GM06990 (cell line): ENCODE measurements at regions not wholly inside any gene's neighbourhood (a gene's known extent, or its start where the extent isn't known, plus 50 kb on each side); places are given as distances from the start of the nearest gene placed in this dataset.

ENCODE experiments used
- DNase-seq: peaks from one replicate; pipeline ENCODE4 v3.0.0-alpha.2; 2011; ENCODE audit not compliant: insufficient read length; ENCODE audit errors: extremely low read depth
- H3K27me3 ChIP-seq: replicated peaks from 2 replicates; pipeline ENCODE4 v1.6.0; 2011; ENCODE audit warnings: low read length; ENCODE audit not compliant: control insufficient read depth, insufficient read depth
- H3K36me3 ChIP-seq: 2 replicates; pipeline ENCODE4 v1.5.1; 2011; ENCODE audit warnings: low read length; ENCODE audit not compliant: control insufficient read depth, insufficient read depth
- H3K4me3 ChIP-seq: replicated peaks from 2 replicates; pipeline ENCODE4 v1.5.1; 2011; ENCODE audit warnings: low read depth, mild to moderate bottlenecking, control low read depth, low read length
- TF ChIP-seq, protein P1 (sequence below): IDR thresholded peaks from 2 replicates; pipeline ENCODE4 v1.5.1; 2011; ENCODE audit warnings: low read length, control low read depth, mild to moderate bottlenecking, inconsistent platforms; ENCODE audit not compliant: insufficient read depth, poor library complexity, severe bottlenecking

DNA sequence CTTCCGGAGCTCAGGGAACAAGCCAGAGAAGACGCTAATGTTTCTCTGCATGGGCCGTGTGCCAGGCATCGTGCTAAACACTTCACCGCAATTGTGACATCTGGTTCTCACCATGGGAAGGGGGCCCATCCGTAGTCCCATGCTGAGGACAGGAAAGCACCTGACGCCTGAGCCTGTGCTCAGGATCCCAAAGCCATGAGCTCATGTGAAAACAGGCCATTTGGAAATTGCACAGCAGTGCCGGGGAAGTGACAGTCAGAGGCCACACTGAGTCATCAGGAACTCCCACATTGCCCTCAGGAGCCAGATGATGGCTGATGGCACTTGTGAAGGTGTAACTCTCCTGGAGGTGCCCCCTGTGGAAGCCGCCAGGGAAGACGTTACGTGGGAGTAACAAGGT is 141.0 kb downstream of the INHBB start:
- no peak overlapping the region for H3K4me3 ChIP-seq
- H3K27me3 ChIP-seq: peaks cover 1% of the 10 kb centered on the region
- no peaks in the 10 kb centered on the region for H3K36me3 ChIP-seq
- TF ChIP-seq, protein P1, sequence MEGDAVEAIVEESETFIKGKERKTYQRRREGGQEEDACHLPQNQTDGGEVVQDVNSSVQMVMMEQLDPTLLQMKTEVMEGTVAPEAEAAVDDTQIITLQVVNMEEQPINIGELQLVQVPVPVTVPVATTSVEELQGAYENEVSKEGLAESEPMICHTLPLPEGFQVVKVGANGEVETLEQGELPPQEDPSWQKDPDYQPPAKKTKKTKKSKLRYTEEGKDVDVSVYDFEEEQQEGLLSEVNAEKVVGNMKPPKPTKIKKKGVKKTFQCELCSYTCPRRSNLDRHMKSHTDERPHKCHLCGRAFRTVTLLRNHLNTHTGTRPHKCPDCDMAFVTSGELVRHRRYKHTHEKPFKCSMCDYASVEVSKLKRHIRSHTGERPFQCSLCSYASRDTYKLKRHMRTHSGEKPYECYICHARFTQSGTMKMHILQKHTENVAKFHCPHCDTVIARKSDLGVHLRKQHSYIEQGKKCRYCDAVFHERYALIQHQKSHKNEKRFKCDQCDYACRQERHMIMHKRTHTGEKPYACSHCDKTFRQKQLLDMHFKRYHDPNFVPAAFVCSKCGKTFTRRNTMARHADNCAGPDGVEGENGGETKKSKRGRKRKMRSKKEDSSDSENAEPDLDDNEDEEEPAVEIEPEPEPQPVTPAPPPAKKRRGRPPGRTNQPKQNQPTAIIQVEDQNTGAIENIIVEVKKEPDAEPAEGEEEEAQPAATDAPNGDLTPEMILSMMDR: no peak
- DNase-seq: no peak

DNA sequence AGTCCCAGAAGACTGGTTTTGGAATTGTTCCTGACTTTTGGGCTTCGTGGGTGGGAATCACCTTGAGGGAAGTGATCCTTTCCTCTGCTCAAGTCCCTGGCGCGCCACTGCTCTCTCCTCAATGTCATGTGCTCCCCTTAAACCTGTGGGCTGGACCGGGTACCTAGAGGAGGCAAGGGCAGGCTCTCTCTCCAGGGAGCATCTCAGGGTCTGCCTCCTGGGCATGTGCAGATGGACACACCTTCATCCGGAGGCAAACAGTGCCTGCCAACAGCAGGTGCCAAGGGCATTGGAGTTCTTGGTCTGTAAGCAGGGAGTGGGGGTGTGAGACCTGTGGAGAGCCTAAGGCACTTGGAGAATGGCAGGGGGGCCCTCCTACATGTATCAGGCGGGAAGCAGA is 142.6 kb downstream of the INHBB start:
- no peak for DNase-seq
- H3K4me3 ChIP-seq: no peak overlapping the region
- TF ChIP-seq, protein P1: no peak
- H3K27me3 ChIP-seq: peaks cover 1% of the 10 kb centered on the region
- no peaks in the 10 kb centered on the region for H3K36me3 ChIP-seq

DNA sequence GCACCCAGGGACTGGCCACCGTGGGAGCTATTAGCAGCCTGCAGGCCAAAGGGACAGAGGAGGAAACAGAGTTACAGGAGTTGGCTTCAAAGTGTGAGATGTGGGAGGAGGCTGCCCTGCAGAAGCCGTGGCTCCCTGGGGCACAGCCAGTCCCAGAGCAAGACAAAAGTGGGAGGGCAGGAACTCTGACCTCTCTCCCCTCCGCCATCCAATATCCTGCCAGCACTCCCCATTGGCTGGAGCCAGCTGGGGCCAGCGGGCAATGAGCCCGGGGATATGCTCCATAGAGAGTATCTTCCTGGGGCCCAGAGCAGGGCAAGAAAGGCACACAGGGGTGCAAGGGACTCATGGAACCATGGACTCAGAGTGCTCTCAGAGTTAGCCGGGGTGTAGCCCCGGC is 143.1 kb downstream of the INHBB start:
- no peak for DNase-seq
- Histone ChIP-seq H3K27me3 (peaks cover 1% of the 10 kb centered on the region), H3K4me3 (no peak overlapping the region), H3K36me3 (no peaks in the 10 kb centered on the region)
- TF ChIP-seq, protein P1: no peak

DNA sequence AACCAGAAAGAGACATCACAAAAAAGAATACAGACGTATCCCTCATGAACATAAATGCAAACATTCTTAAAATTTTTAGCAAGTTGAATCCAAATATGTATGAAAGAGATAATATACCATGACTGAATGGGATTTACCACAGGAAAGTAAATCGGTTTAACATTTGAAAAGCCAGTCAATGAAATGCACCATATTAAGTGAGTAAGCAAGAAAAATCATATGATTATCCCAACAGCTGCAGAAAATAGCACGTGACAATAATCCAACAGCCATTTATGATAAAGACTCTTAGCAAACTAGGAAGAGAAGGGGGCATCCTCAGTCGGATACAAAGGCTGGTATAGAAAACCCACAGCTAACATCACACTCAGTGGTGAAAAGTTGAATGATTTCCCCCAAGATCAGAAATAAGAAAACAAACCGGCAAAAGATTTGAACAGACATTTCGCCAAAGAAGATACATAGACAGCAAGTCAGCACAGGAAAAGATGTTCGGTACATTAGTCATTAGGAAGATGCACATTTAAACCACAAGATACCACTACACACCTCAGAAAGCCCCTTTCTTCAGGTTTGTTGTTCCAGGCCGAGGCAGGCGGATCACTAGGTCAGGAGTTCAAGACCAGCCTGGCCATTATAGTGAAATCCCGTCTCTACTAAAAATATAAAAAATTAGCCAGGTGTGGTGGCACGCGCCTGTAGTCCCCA is 144.3 kb downstream of the INHBB start:
- TF ChIP-seq, protein P1: no peak
- Histone ChIP-seq H3K36me3 (no peaks in the 10 kb centered on the region), H3K27me3 (peaks cover 1% of the 10 kb centered on the region), H3K4me3 (no peak overlapping the region)
- no peak for DNase-seq

DNA sequence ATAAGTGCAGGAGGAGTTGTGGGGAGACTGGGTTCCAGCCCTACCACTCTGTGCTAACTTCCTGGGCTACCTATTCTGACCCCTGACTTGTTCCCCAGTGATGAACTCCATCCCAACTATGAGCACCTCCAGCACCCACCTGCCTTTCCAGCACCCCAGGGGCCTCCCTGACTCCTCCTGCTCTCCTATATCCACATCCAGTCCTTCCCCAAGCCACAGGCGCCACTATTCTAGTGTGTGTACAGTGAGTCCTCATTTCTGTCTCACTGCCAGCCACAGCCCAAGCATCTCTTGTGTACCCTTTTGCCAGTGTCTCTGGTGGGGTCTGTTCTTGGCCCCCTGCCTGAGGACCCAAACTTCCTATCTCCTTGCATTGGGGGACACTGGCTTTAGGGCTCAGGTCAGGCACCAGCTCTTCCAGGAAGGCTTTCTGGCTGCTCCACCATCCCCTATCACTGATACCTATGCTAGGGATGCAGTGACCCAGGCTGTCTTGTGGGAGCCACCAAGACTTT is 145.2 kb downstream of the INHBB start:
- TF ChIP-seq, protein P1: no peak
- no peak overlapping the region for H3K4me3 ChIP-seq
- no peak for DNase-seq
- no peaks in the 10 kb centered on the region for H3K36me3 ChIP-seq
- peaks cover 1% of the 10 kb centered on the region; the same call in 1 of the 2 replicates for H3K27me3 ChIP-seq

DNA sequence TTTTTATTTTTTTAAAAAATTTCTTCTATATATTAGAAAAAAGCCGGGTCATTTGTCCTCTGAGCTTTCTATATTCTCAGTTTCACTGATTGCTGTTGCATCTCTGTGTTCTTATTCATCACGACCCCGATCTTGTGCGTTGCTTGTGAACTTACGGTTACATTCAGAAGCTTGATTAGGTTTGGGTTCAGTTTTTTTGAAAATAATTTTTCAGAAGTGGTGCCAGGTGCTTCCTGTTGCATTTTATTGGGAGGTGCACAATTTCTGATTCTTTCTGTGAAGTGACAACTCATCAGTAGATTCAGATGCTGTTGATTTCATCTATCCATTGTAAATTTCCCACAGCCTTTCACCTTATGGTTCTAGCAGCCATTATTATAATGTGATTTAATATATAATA is 147.3 kb downstream of the INHBB start:
- Histone ChIP-seq H3K27me3 (peaks cover 2% of the 10 kb centered on the region), H3K4me3 (no peak overlapping the region), H3K36me3 (no peaks in the 10 kb centered on the region)
- DNase-seq: no peak
- TF ChIP-seq, protein P1: no peak
